ENCODE measurements at regions not wholly inside any gene's neighbourhood (a gene's known extent, or its start where the extent isn't known, plus 50 kb on each side); places are given as distances from the start of the nearest gene placed in this dataset.

- no peaks in the 10 kb centered on the region for H3K9me3 ChIP-seq
- ATAC-seq (ENCODE audit: insufficient number of reproducible peaks, low FRiP score, low read depth) (no peak), DNase-seq (ENCODE audit: low spot score) (no peak)
- no peak for TF ChIP-seq CTCF (IDR thresholded peaks at IDR 0.05)
- H3K4me1 ChIP-seq (ENCODE audit: control insufficient read depth in 1 of 2, low read depth in 2 of 2): peaks cover under 1 to 27% of the 10 kb centered on the region in 2 donors
- no peaks in the 10 kb centered on the region for H3K36me3 ChIP-seq
- H3K27me3 ChIP-seq (replicated peaks; ENCODE audit: insufficient read depth): no peaks in the 10 kb centered on the region
- no peak overlapping the region for H3K27ac ChIP-seq
- H3K4me3 ChIP-seq: no peak overlapping the region
Observed at GRCh38 chr3:124605781-124606579, 124.3 kb upstream of the UMPS start.

- Histone ChIP-seq H3K27me3 (replicated peaks; ENCODE audit: insufficient read depth) (no peaks in the 10 kb centered on the region), H3K4me3 (no peak overlapping the region), H3K36me3 (no peaks in the 10 kb centered on the region), H3K4me1 (ENCODE audit: control insufficient read depth in 1 of 2, low read depth in 2 of 2) (peaks cover 0 to 21% of the 10 kb centered on the region in 2 donors), H3K27ac (no peak overlapping the region), H3K9me3 (no peaks in the 10 kb centered on the region)
- ATAC-seq (ENCODE audit: insufficient number of reproducible peaks, low FRiP score, low read depth) (no peak), DNase-seq (ENCODE audit: low spot score) (no peak)
- no peak for TF ChIP-seq CTCF (IDR thresholded peaks at IDR 0.05)
Observed at GRCh38 chr3:124607163-124607562, 123.1 kb upstream of the UMPS start.

GRCh38 chr3:124609402-124609801 is 120.8 kb upstream of the UMPS start:
- Histone ChIP-seq H3K9me3 (no peaks in the 10 kb centered on the region), H3K27ac (no peak overlapping the region), H3K36me3 (no peaks in the 10 kb centered on the region), H3K4me3 (no peak overlapping the region), H3K27me3 (replicated peaks; ENCODE audit: insufficient read depth) (no peaks in the 10 kb centered on the region), H3K4me1 (ENCODE audit: control insufficient read depth in 1 of 2, low read depth in 2 of 2) (peaks cover 0 to 16% of the 10 kb centered on the region in 2 donors)
- ATAC-seq (ENCODE audit: insufficient number of reproducible peaks, low FRiP score, low read depth) (no peak), DNase-seq (ENCODE audit: low spot score) (no peak)
- TF ChIP-seq CTCF (IDR thresholded peaks at IDR 0.05): no peak

- H3K27ac ChIP-seq: no peak overlapping the region
- ATAC-seq (ENCODE audit: insufficient number of reproducible peaks, low FRiP score, low read depth): no peak
- no peak for DNase-seq (ENCODE audit: low spot score)
- peaks cover 0 to 16% of the 10 kb centered on the region in 2 donors for H3K4me1 ChIP-seq (ENCODE audit: control insufficient read depth in 1 of 2, low read depth in 2 of 2)
- H3K9me3 ChIP-seq: no peaks in the 10 kb centered on the region
- no peak overlapping the region for H3K4me3 ChIP-seq
- no peaks in the 10 kb centered on the region for H3K27me3 ChIP-seq (replicated peaks; ENCODE audit: insufficient read depth)
- no peak for TF ChIP-seq CTCF (IDR thresholded peaks at IDR 0.05)
- no peaks in the 10 kb centered on the region for H3K36me3 ChIP-seq
Observed at GRCh38 chr3:124610130-124610529, 120.1 kb upstream of the UMPS start.

- H3K4me1 ChIP-seq (ENCODE audit: control insufficient read depth in 1 of 2, low read depth in 2 of 2): peaks cover 0 to 11% of the 10 kb centered on the region in 2 donors
- no peak overlapping the region for H3K27ac ChIP-seq
- H3K4me3 ChIP-seq: no peak overlapping the region
- no peaks in the 10 kb centered on the region for H3K27me3 ChIP-seq (replicated peaks; ENCODE audit: insufficient read depth)
- no peaks in the 10 kb centered on the region for H3K36me3 ChIP-seq
- DNase-seq (ENCODE audit: low spot score): no peak
- no peak for ATAC-seq (ENCODE audit: insufficient number of reproducible peaks, low FRiP score, low read depth)
- no peak for TF ChIP-seq CTCF (IDR thresholded peaks at IDR 0.05)
- no peaks in the 10 kb centered on the region for H3K9me3 ChIP-seq
Observed at GRCh38 chr3:124611520-124611919, 118.7 kb upstream of the UMPS start.
